ENCODE measurements at regions not wholly inside any gene's neighbourhood (a gene's known extent, or its start where the extent isn't known, plus 50 kb on each side); places are given as distances from the start of the nearest gene placed in this dataset.

DNA sequence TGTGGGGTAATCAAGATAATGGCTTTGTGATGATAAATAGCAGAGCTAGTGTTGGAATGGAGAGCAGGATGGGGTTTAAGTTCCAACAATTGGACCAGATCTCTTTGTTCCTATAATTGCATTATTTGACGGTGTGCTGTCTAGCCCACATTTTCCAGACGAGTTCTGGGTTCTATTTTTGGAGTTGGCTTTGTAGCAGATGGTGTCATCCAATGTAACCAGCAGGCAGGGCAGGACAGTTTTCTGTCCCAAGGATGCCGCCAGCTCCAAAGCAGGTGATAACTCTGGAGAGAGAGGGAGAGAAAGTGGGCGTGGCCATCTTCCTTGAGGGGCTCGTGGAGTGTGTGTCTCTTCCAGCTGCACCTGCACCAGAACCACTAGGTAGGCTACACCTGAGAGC is 251.3 kb downstream of the KIF4B start:
- H3K4me3 ChIP-seq (ENCODE audit: low read depth, low read length), result no peak overlapping the region
- no peaks in the 10 kb centered on the region for H3K36me3 ChIP-seq
- H3K27me3 ChIP-seq (ENCODE audit: insufficient read depth, low read depth, severe bottlenecking), result no peaks in the 10 kb centered on the region
- H3K27ac ChIP-seq, result no peak overlapping the region
- TF ChIP-seq CTCF (IDR thresholded peaks at IDR 0.05; ENCODE audit: low read depth, low read length), result no peak
- no peaks in the 10 kb centered on the region for H3K9me3 ChIP-seq (ENCODE audit: severe bottlenecking)
- no peak for DNase-seq

- DNase-seq, result no peak
- no peak overlapping the region for H3K27ac ChIP-seq
- no peak for TF ChIP-seq CTCF (IDR thresholded peaks at IDR 0.05; ENCODE audit: low read depth, low read length)
Measured at GRCh38 chr5:155268770-155269425, 255.3 kb downstream of the KIF4B start.

DNA sequence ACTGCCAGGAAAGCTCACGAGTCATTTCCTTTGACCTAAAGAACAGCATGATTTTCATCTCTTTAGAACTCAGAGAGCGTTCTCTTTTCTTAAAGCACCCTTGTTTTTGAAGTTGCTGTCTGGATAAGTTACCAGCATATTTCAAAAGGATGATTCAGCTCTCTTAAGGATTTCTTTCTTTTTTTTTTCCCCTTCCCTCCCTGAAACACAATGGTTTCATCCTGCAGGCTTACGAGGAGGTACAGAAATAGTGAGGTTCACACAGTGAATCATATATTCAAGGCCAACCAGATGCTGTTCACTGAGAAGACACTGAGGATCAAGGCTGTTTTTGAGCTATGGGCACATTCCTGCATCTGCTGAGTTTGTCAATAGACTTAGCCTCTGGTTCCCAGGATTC is 257.2 kb downstream of the KIF4B start:
- Histone ChIP-seq H3K27ac (no peak overlapping the region), H3K27me3 (ENCODE audit: insufficient read depth, low read depth, severe bottlenecking) (no peaks in the 10 kb centered on the region), H3K36me3 (no peaks in the 10 kb centered on the region), H3K9me3 (ENCODE audit: severe bottlenecking) (no peaks in the 10 kb centered on the region), H3K4me3 (ENCODE audit: low read depth, low read length) (no peak overlapping the region)
- no peak for TF ChIP-seq CTCF (IDR thresholded peaks at IDR 0.05; ENCODE audit: low read depth, low read length)
- DNase-seq, result no peak

More at GRCh38 chr5:155268770-155269425, 255.3 kb downstream of the KIF4B start:
- H3K36me3 ChIP-seq, result no peaks in the 10 kb centered on the region
- H3K9me3 ChIP-seq (ENCODE audit: severe bottlenecking), result no peaks in the 10 kb centered on the region
- H3K4me3 ChIP-seq (ENCODE audit: low read depth, low read length), result no peak overlapping the region
- no peaks in the 10 kb centered on the region for H3K27me3 ChIP-seq (ENCODE audit: insufficient read depth, low read depth, severe bottlenecking)

- Histone ChIP-seq H3K27ac (no peak overlapping the region), H3K9me3 (ENCODE audit: severe bottlenecking) (no peaks in the 10 kb centered on the region), H3K36me3 (no peaks in the 10 kb centered on the region), H3K27me3 (ENCODE audit: insufficient read depth, low read depth, severe bottlenecking) (no peaks in the 10 kb centered on the region), H3K4me3 (ENCODE audit: low read depth, low read length) (no peak overlapping the region)
- DNase-seq, result no peak
- TF ChIP-seq CTCF (IDR thresholded peaks at IDR 0.05; ENCODE audit: low read depth, low read length), result no peak
Measured at GRCh38 chr5:155274484-155274883, 260.9 kb downstream of the KIF4B start.

GRCh38 chr5:155275222-155275621 is 261.7 kb downstream of the KIF4B start:
- TF ChIP-seq CTCF (IDR thresholded peaks at IDR 0.05; ENCODE audit: low read depth, low read length), result no peak
- no peaks in the 10 kb centered on the region for H3K27me3 ChIP-seq (ENCODE audit: insufficient read depth, low read depth, severe bottlenecking)
- no peak overlapping the region for H3K27ac ChIP-seq
- H3K4me3 ChIP-seq (ENCODE audit: low read depth, low read length), result no peak overlapping the region
- H3K36me3 ChIP-seq, result no peaks in the 10 kb centered on the region
- no peak for DNase-seq
- H3K9me3 ChIP-seq (ENCODE audit: severe bottlenecking), result no peaks in the 10 kb centered on the region

DNA sequence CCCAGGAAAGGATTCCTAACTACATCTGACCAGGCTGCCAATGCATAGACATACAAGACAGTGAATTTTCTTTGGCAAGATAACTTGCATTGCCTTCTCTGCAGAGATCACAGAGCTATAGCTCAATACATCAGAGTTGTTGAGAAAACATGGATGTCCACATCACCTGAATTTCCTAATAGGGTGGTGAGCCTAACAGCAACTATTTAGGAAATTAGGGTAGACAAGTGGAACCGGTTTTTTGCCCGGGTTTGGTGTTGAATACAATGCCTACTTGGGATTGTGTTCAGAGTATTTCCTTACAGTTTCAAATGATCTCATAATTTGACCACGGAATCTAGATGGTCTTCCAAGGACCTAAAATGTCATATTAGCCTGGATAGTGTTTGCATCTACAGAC is 262.7 kb downstream of the KIF4B start:
- H3K9me3 ChIP-seq (ENCODE audit: severe bottlenecking), result no peaks in the 10 kb centered on the region
- no peaks in the 10 kb centered on the region for H3K36me3 ChIP-seq
- no peak for DNase-seq
- TF ChIP-seq CTCF (IDR thresholded peaks at IDR 0.05; ENCODE audit: low read depth, low read length), result no peak
- H3K27me3 ChIP-seq (ENCODE audit: insufficient read depth, low read depth, severe bottlenecking), result no peaks in the 10 kb centered on the region
- H3K4me3 ChIP-seq (ENCODE audit: low read depth, low read length), result no peak overlapping the region
- H3K27ac ChIP-seq, result no peak overlapping the region

Data from WERI-Rb-1 (cell line).